GM10266 (cell line): ENCODE measurements at regions not wholly inside any gene's neighbourhood (a gene's known extent, or its start where the extent isn't known, plus 50 kb on each side); places are given as distances from the start of the nearest gene placed in this dataset.

Experiments
- DNase-seq: peaks from one replicate; pipeline ENCODE4 v3.0.0; 2012; ENCODE audit errors: extremely low spot score
- TF ChIP-seq, protein P1 (sequence below): IDR thresholded peaks from 2 replicates; pipeline ENCODE4 v1.5.1; 2012; ENCODE audit warnings: mild to moderate bottlenecking, low read depth; ENCODE audit not compliant: control insufficient read depth, insufficient read depth; ENCODE audit errors: missing control alignments

DNA sequence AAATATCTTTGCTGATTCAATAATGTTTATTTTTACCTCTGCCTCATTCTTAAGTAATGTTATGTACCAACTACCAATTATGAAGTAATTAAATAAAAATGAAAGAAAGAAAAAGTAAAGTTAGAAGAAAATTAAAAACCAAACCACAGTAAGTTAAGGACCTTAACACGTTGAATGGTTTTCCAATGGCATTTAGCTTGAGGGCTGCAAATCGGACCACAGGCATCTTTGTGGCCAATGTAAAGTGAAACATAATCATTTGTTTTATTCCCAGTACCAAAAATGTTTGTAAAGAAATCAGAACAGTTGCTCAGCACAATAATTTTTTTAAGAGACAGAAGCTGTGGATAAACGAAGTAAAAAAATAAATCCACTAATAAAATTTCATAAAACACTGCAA is 1455.5 kb upstream of the ZEB2 start:
- TF ChIP-seq, protein P1, sequence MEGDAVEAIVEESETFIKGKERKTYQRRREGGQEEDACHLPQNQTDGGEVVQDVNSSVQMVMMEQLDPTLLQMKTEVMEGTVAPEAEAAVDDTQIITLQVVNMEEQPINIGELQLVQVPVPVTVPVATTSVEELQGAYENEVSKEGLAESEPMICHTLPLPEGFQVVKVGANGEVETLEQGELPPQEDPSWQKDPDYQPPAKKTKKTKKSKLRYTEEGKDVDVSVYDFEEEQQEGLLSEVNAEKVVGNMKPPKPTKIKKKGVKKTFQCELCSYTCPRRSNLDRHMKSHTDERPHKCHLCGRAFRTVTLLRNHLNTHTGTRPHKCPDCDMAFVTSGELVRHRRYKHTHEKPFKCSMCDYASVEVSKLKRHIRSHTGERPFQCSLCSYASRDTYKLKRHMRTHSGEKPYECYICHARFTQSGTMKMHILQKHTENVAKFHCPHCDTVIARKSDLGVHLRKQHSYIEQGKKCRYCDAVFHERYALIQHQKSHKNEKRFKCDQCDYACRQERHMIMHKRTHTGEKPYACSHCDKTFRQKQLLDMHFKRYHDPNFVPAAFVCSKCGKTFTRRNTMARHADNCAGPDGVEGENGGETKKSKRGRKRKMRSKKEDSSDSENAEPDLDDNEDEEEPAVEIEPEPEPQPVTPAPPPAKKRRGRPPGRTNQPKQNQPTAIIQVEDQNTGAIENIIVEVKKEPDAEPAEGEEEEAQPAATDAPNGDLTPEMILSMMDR: no peak
- DNase-seq: no peak

GRCh38 chr2:145961846-145962245 is 1441.9 kb upstream of the ZEB2 start:
- TF ChIP-seq, protein P1: no peak
- DNase-seq: no peak

DNA sequence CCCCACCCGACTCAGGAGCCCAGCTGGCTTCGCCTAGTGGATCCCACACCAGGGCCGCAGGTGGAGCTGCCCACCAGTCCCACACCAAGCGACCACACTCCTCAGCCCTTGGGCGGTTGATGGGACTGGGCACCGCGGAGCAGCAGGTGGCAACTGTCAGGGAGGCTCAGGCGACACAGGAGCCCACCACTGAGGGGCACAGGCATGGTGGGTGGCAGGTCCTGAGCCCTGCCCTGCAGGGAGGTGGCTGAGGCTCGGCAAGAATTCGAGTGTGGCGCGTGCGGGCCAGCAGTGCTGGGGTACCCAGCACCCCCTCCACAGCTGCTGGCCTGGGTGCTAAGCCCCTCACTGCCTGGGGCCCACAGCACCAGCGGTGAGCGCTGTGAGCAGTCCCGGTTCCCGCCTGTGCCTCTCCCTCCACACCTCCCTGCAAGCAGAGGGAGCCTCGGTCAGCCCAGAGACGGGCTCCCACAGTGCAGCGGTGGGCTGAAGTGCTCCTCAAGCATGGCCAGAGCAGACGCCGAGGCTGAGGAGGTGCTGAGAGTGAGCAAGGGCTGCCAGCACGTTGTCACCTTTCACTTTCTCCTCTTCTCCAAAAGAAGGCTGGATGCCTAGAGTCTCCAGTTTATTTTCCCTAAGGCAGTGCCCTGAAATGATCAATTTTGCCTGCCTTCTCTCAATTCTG is 1440.7 kb upstream of the ZEB2 start:
- TF ChIP-seq, protein P1: no peak
- DNase-seq: no peak

- TF ChIP-seq, protein P1: no peak
- no peak for DNase-seq
Measured at GRCh38 chr2:145958611-145959010, 1438.7 kb upstream of the ZEB2 start.

DNA sequence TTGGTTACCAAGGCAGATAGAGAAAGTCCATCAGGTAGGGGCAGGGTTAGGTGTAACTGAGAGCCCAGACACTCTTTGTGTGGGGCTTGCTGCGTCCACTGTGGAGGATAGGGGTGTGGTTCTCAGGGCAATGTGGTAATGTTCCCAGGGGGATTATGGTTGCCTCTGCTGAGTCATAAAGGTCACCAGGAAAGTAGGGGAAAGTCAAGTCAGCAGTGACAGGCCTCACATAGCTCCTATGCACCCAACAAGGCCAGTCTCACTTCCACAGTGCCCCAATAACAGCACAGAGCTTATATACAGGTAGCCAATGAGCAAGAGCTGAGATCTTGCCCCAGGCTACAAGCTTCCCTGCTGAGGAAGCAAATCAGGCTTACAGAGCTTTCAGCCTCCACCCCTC is 1438.0 kb upstream of the ZEB2 start:
- DNase-seq: no peak
- TF ChIP-seq, protein P1: no peak

GRCh38 chr2:145939949-145940348 is 1420.0 kb upstream of the ZEB2 start:
- DNase-seq: no peak
- TF ChIP-seq, protein P1: no peak

- TF ChIP-seq, protein P1: no peak
- DNase-seq: no peak
Measured at GRCh38 chr2:145935016-145935415, 1415.1 kb upstream of the ZEB2 start.
